ENCODE measurements at regions not wholly inside any gene's neighbourhood (a gene's known extent, or its start where the extent isn't known, plus 50 kb on each side); places are given as distances from the start of the nearest gene placed in this dataset.

DNA sequence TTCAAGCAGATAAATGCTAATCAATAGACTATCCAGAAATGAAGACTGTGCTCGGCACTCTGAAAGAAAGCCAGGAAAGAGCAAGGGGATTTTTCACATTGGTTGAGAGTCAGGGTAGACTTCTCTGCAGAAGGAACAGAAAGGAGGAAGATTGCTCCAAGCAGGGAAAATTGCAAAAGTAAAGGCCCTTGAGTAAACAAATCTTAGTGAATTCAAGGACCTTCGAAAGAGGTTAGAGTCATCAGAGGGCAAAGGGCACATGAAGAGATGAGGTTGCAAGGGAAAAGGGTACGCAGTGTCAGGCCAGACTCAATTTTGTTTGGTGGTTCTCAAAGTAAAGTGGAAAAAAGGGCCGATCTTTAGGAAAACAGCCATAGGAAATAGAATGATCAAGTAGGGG, 157.6 kb upstream of the RAI14 start:
- peaks cover 9% of the 10 kb centered on the region for H3K4me1 ChIP-seq (ENCODE audit: insufficient read depth)
- Mint-ChIP-seq H3K9me3 (no peaks in the 10 kb centered on the region; the same call in 2 of the 3 replicates), H3K36me3 (ENCODE audit: low read depth) (peaks cover 6% of the 10 kb centered on the region; the same call in 1 of the 3 replicates), H3K4me1 (peaks cover 9% of the 10 kb centered on the region; the same call in 2 of the 3 replicates), H3K27ac (no peak overlapping the region; the same call in 1 of the 2 replicates), H3K27me3 (ENCODE audit: insufficient read depth, low read depth, poor library complexity) (peaks cover 2% of the 10 kb centered on the region), H3K4me3 (no peak overlapping the region)
- H4K20me1 ChIP-seq (replicated peaks; ENCODE audit: insufficient read depth): no peaks in the 10 kb centered on the region
- no peak overlapping the region for H3K4me2 ChIP-seq
- no peak overlapping the region for H3K4me3 ChIP-seq
- no peaks in the 10 kb centered on the region for H3K36me3 ChIP-seq (ENCODE audit: insufficient read depth)
- H3K27ac ChIP-seq (ENCODE audit: low read depth): no peak overlapping the region
- peak overlapping the region; percentile 90 for H2AFZ ChIP-seq
- TF ChIP-seq, protein P1, sequence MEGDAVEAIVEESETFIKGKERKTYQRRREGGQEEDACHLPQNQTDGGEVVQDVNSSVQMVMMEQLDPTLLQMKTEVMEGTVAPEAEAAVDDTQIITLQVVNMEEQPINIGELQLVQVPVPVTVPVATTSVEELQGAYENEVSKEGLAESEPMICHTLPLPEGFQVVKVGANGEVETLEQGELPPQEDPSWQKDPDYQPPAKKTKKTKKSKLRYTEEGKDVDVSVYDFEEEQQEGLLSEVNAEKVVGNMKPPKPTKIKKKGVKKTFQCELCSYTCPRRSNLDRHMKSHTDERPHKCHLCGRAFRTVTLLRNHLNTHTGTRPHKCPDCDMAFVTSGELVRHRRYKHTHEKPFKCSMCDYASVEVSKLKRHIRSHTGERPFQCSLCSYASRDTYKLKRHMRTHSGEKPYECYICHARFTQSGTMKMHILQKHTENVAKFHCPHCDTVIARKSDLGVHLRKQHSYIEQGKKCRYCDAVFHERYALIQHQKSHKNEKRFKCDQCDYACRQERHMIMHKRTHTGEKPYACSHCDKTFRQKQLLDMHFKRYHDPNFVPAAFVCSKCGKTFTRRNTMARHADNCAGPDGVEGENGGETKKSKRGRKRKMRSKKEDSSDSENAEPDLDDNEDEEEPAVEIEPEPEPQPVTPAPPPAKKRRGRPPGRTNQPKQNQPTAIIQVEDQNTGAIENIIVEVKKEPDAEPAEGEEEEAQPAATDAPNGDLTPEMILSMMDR (conservative IDR thresholded peaks at IDR 0.05; ENCODE audit: low read depth in 2 of 2): no peak
- TF ChIP-seq, protein P2, sequence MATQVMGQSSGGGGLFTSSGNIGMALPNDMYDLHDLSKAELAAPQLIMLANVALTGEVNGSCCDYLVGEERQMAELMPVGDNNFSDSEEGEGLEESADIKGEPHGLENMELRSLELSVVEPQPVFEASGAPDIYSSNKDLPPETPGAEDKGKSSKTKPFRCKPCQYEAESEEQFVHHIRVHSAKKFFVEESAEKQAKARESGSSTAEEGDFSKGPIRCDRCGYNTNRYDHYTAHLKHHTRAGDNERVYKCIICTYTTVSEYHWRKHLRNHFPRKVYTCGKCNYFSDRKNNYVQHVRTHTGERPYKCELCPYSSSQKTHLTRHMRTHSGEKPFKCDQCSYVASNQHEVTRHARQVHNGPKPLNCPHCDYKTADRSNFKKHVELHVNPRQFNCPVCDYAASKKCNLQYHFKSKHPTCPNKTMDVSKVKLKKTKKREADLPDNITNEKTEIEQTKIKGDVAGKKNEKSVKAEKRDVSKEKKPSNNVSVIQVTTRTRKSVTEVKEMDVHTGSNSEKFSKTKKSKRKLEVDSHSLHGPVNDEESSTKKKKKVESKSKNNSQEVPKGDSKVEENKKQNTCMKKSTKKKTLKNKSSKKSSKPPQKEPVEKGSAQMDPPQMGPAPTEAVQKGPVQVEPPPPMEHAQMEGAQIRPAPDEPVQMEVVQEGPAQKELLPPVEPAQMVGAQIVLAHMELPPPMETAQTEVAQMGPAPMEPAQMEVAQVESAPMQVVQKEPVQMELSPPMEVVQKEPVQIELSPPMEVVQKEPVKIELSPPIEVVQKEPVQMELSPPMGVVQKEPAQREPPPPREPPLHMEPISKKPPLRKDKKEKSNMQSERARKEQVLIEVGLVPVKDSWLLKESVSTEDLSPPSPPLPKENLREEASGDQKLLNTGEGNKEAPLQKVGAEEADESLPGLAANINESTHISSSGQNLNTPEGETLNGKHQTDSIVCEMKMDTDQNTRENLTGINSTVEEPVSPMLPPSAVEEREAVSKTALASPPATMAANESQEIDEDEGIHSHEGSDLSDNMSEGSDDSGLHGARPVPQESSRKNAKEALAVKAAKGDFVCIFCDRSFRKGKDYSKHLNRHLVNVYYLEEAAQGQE (IDR thresholded peaks at IDR 0.05; ENCODE audit: unreplicated experiment): no peak
- TF ChIP-seq, protein P3, sequence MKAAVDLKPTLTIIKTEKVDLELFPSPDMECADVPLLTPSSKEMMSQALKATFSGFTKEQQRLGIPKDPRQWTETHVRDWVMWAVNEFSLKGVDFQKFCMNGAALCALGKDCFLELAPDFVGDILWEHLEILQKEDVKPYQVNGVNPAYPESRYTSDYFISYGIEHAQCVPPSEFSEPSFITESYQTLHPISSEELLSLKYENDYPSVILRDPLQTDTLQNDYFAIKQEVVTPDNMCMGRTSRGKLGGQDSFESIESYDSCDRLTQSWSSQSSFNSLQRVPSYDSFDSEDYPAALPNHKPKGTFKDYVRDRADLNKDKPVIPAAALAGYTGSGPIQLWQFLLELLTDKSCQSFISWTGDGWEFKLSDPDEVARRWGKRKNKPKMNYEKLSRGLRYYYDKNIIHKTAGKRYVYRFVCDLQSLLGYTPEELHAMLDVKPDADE (IDR thresholded peaks at IDR 0.05): no peak
- TF ChIP-seq EZH2phosphoT487 (IDR thresholded peaks at IDR 0.05; ENCODE audit: unreplicated experiment): no peak
- TF ChIP-seq, protein P4, sequence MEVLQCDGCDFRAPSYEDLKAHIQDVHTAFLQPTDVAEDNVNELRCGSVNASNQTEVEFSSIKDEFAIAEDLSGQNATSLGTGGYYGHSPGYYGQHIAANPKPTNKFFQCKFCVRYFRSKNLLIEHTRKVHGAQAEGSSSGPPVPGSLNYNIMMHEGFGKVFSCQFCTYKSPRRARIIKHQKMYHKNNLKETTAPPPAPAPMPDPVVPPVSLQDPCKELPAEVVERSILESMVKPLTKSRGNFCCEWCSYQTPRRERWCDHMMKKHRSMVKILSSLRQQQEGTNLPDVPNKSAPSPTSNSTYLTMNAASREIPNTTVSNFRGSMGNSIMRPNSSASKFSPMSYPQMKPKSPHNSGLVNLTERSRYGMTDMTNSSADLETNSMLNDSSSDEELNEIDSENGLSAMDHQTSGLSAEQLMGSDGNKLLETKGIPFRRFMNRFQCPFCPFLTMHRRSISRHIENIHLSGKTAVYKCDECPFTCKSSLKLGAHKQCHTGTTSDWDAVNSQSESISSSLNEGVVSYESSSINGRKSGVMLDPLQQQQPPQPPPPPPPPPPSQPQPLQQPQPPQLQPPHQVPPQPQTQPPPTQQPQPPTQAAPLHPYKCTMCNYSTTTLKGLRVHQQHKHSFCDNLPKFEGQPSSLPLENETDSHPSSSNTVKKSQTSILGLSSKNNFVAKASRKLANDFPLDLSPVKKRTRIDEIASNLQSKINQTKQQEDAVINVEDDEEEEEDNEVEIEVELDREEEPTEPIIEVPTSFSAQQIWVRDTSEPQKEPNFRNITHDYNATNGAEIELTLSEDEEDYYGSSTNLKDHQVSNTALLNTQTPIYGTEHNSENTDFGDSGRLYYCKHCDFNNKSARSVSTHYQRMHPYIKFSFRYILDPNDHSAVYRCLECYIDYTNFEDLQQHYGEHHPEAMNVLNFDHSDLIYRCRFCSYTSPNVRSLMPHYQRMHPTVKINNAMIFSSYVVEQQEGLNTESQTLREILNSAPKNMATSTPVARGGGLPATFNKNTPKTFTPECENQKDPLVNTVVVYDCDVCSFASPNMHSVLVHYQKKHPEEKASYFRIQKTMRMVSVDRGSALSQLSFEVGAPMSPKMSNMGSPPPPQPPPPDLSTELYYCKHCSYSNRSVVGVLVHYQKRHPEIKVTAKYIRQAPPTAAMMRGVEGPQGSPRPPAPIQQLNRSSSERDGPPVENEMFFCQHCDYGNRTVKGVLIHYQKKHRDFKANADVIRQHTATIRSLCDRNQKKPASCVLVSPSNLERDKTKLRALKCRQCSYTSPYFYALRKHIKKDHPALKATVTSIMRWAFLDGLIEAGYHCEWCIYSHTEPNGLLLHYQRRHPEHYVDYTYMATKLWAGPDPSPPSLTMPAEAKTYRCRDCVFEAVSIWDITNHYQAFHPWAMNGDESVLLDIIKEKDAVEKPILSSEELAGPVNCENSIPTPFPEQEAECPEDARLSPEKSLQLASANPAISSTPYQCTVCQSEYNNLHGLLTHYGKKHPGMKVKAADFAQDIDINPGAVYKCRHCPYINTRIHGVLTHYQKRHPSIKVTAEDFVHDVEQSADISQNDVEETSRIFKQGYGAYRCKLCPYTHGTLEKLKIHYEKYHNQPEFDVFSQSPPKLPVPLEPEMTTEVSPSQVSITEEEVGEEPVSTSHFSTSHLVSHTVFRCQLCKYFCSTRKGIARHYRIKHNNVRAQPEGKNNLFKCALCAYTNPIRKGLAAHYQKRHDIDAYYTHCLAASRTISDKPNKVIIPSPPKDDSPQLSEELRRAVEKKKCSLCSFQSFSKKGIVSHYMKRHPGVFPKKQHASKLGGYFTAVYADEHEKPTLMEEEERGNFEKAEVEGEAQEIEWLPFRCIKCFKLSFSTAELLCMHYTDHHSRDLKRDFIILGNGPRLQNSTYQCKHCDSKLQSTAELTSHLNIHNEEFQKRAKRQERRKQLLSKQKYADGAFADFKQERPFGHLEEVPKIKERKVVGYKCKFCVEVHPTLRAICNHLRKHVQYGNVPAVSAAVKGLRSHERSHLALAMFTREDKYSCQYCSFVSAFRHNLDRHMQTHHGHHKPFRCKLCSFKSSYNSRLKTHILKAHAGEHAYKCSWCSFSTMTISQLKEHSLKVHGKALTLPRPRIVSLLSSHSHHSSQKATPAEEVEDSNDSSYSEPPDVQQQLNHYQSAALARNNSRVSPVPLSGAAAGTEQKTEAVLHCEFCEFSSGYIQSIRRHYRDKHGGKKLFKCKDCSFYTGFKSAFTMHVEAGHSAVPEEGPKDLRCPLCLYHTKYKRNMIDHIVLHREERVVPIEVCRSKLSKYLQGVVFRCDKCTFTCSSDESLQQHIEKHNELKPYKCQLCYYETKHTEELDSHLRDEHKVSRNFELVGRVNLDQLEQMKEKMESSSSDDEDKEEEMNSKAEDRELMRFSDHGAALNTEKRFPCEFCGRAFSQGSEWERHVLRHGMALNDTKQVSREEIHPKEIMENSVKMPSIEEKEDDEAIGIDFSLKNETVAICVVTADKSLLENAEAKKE (CRISPR knock-in tag; IDR thresholded peaks at IDR 0.05): no peak
- TF ChIP-seq EZH2 (IDR thresholded peaks at IDR 0.05; ENCODE audit: low read depth, unreplicated experiment): no peak
- no peak for TF ChIP-seq STAT1 (IDR thresholded peaks at IDR 0.05; ENCODE audit: unreplicated experiment)
- TF ChIP-seq NANOG (IDR thresholded peaks at IDR 0.05; ENCODE audit: borderline replicate concordance): no peak
- no peak for TF ChIP-seq JUNB (IDR thresholded peaks at IDR 0.05; ENCODE audit: unreplicated experiment)
- no peak for TF ChIP-seq CREB1 (CRISPR knock-in tag; IDR thresholded peaks at IDR 0.05; ENCODE audit: low read depth)
- TF ChIP-seq ZNF114 (CRISPR knock-in tag; IDR thresholded peaks at IDR 0.05): no peak
- TF ChIP-seq POLR2AphosphoS5 (IDR thresholded peaks at IDR 0.05; ENCODE audit: low read depth): no peak
- no peak for TF ChIP-seq ZNF331 (CRISPR knock-in tag; IDR thresholded peaks at IDR 0.05; ENCODE audit: low read depth)
- H3K27me3 ChIP-seq (ENCODE audit: insufficient read depth): no peaks in the 10 kb centered on the region
- ATAC-seq: no peak
- no peak for DNase-seq (ENCODE audit: low spot score)
- no peaks in the 10 kb centered on the region for H3K79me2 ChIP-seq (replicated peaks; ENCODE audit: insufficient read depth)
- H3K9me2 ChIP-seq (ENCODE audit: insufficient read depth): no peaks in the 10 kb centered on the region; the same call in 1 of the 2 replicates
- no peaks in the 10 kb centered on the region for H3F3A ChIP-seq (replicated peaks; ENCODE audit: low read depth)

Measured in GM23338 (cell line).